K562 (cell line): ENCODE measurements at regions not wholly inside any gene's neighbourhood (a gene's known extent, or its start where the extent isn't known, plus 50 kb on each side); places are given as distances from the start of the nearest gene placed in this dataset.

Experiments used
- ATAC-seq: fragments of 200-7000 bp; cut with Tn5 transposase; 3 replicates; pipeline ENCODE4 v1.9.1; 2020; ENCODE audit warnings: moderate library complexity
- BruUV-seq: library from RNA; stranded (reverse); fragments of 400-500 nt; replicated peaks from 2 replicates; lab custom pipeline; 2021; lab: Mats Ljungman, UMichigan
- CTCF ChIA-PET: fragments of 300-600 bp; formaldehyde crosslinking; extraction: SDS; loops from one replicate; lab custom pipeline; 2021; ENCODE audit warnings: low intra/inter-chr PET ratio; lab: Yijun Ruan, JAX
- POLR2A ChIA-PET: fragments of 300-600, 350-650 bp; sonication (Branson Sonifier 250); formaldehyde crosslinking; extraction: SDS; loops from one replicate; lab custom pipeline; 2021; ENCODE audit warnings: antibody characterized with exemption, inconsistent platforms; lab: Yijun Ruan, JAX
- DNase-seq, 4 experiments: peaks; one replicate each; pipeline versions ENCODE4 v3.0.0 to v3.0.0-alpha.2; 2011 to 2018; ENCODE audit warnings: low spot score in 3 of 4, mixed read lengths in 3 of 4; ENCODE audit errors: extremely low read depth in 1 of 4
- FAIRE-seq: peaks from 2 replicates; lab custom pipeline; 2011; peaks lifted over from hg19 to GRCh38; lab: Jason Lieb, UNC
- H2AFZ ChIP-seq: 2 replicates; pipeline ENCODE4 v1.6.0; 2011; ENCODE audit warnings: low read depth, low read length, control low read depth, inconsistent platforms
- H3K27ac ChIP-seq: fragments of 200-600 bp; 3 replicates; pipeline ENCODE4 v1.8.0; 2011; ENCODE audit warnings: low read depth, mild to moderate bottlenecking, control low read depth, inconsistent platforms, low read length, moderate library complexity, mixed read lengths; ENCODE audit errors: extremely low read depth
- H3K27me3 ChIP-seq, 2 experiments: fragments of 300-600 bp in 1 of 2; 2 replicates in 1 of 2; 3 replicates in 1 of 2; pipeline versions ENCODE4 v1.6.0 to v1.8.0; 2011; ENCODE audit warnings: inconsistent platforms in 2 of 2, low read length in 2 of 2, mild to moderate bottlenecking in 1 of 2, mixed read lengths in 1 of 2, moderate library complexity in 1 of 2; ENCODE audit not compliant: control insufficient read depth in 2 of 2, insufficient read depth in 2 of 2
- H3K36me3 ChIP-seq: fragments of 300-600 bp; 3 replicates; pipeline ENCODE4 v1.8.0; 2011; ENCODE audit warnings: mild to moderate bottlenecking, low read length, inconsistent platforms; ENCODE audit not compliant: control insufficient read depth, insufficient read depth
- H3K4me1 ChIP-seq, 2 experiments: fragments of 200-600 bp in 1 of 2; replicated peaks in 1 of 2; 2 replicates in 1 of 2; 3 replicates in 1 of 2; pipeline versions ENCODE4 v1.5.1 to v1.8.0; 2011; ENCODE audit warnings: inconsistent platforms in 2 of 2, low read length in 2 of 2, mild to moderate bottlenecking in 1 of 2, mixed read lengths in 1 of 2, moderate library complexity in 1 of 2; ENCODE audit not compliant: control insufficient read depth in 2 of 2, insufficient read depth in 2 of 2
- H3K4me2 ChIP-seq: 2 replicates; pipeline ENCODE4 v1.6.1; 2011; ENCODE audit warnings: low read length, control low read depth, inconsistent platforms, mixed read lengths; ENCODE audit not compliant: insufficient read depth
- H3K4me3 ChIP-seq: fragments of 200-600 bp; sonication (generic), shearing (Covaris generic); 2 replicates; pipeline ENCODE4 v1.5.1; 2016; ENCODE audit warnings: control low read depth, inconsistent platforms
- H3K79me2 ChIP-seq: fragments of 200-600 bp; 3 replicates; pipeline ENCODE4 v1.8.0; 2011; ENCODE audit warnings: low read length, inconsistent platforms; ENCODE audit not compliant: control insufficient read depth, insufficient read depth
- H3K9ac ChIP-seq, 2 experiments: 2 replicates each; pipeline versions ENCODE4 v1.6.0 to v1.6.1; 2011; ENCODE audit warnings: low read depth in 2 of 2, low read length in 2 of 2, control low read depth in 1 of 2, inconsistent platforms in 1 of 2, mild to moderate bottlenecking in 1 of 2, mixed read lengths in 1 of 2; ENCODE audit not compliant: insufficient read depth in 1 of 2
- H3K9me1 ChIP-seq: one replicate; pipeline ENCODE4 v1.6.0; 2011; ENCODE audit warnings: inconsistent platforms, mild to moderate bottlenecking, low read length, moderate library complexity; ENCODE audit not compliant: control insufficient read depth, insufficient read depth
- H3K9me3 ChIP-seq: replicated peaks from 2 replicates; pipeline ENCODE4 v1.5.1; 2011; ENCODE audit warnings: low read depth, low read length, inconsistent platforms; ENCODE audit not compliant: control insufficient read depth, insufficient read depth
- H4K20me1 ChIP-seq: replicated peaks from 2 replicates; pipeline ENCODE4 v1.6.1; 2011; ENCODE audit warnings: low read length, inconsistent platforms, mixed read lengths; ENCODE audit not compliant: control insufficient read depth, insufficient read depth
- RBM25 ChIP-seq: fragments of 200-400 bp; formaldehyde crosslinking; IDR thresholded peaks from 2 replicates; pipeline ENCODE4 v1.6.1; 2018; ENCODE audit warnings: low read length, low read depth, moderate library complexity; ENCODE audit not compliant: severe bottlenecking
- STAT5B ChIP-seq: fragments of 250-450 bp; sonication (Bioruptor Pico); IDR thresholded peaks from 2 replicates; pipeline ENCODE4 v1.8.0; 2021; ENCODE audit warnings: mild to moderate bottlenecking, inconsistent platforms
- ZBTB1 ChIP-seq: sonication (generic); formaldehyde crosslinking; IDR thresholded peaks from 2 replicates; pipeline ENCODE4 v1.8.1; 2023; ENCODE audit warnings: missing genetic modification reagents, low read depth, mild to moderate bottlenecking, borderline replicate concordance
- ZNF146 ChIP-seq: IDR thresholded peaks from one replicate; pipeline ENCODE4 v1.6.1; 2018; ENCODE audit warnings: missing compliant biosample characterization; ENCODE audit not compliant: unreplicated experiment
- WGBS: fragments of 100-300 bp; shearing (Covaris generic); methylation state at CpG from one replicate; pipeline ENCODE4 v1.1.6; 2016; ENCODE audit warnings: low coverage, mixed read lengths; ENCODE audit not compliant: insufficient coverage; ENCODE audit errors: missing lambda C conversion rate; 5-methylcytosine and 5-hydroxymethylcytosine counted together
- in situ Hi-C: fragments of 300-500 bp; cut with MboI; formaldehyde crosslinking; loops from 4 replicates; pipeline ENCODE4 v1.15.0; 2018; ENCODE audit warnings: inconsistent platforms, mixed read lengths
- intact Hi-C: fragments of 100-400 bp; cut with micrococcal nuclease; formaldehyde crosslinking; loops from 2 replicates; pipeline ENCODE4 v1.14.2; 2022
- TF ChIP-seq, protein P1 (sequence below): fragments of 250-450 bp; sonication (Bioruptor Pico); IDR thresholded peaks from 2 replicates; pipeline ENCODE4 v1.8.0; 2021; ENCODE audit warnings: moderate library complexity, mild to moderate bottlenecking, inconsistent platforms

DNA sequence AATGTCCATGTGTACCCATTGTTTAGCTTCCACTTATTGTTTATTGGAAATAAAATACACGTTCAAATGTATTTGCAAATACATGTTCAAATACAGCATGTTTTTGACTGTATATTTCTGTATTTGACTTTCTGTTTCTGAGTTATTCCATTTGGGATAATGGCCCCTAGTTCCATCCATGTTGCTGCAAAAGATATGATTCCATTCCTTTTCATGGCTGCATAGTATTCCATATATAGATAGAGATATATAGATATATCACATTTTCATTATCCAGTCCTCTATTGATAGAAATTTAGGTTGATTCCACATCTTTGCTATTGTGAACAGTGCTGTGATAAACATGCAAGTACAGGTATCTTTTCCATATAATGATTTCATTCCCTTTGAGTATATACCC lies 241.4 kb upstream of the SOX2 start:
- intact Hi-C loops, result no loop called here
- no peaks in the 10 kb centered on the region for H3K79me2 ChIP-seq
- BruUV-seq, result no TSS peak
- ATAC-seq (no peak), FAIRE-seq (no peak)
- H2AFZ ChIP-seq, result no peak overlapping the region
- H3K4me1 ChIP-seq, result no peaks in the 10 kb centered on the region
- H3K9me1 ChIP-seq, result no peaks in the 10 kb centered on the region
- no peak overlapping the region for H3K4me3 ChIP-seq
- 0% methylated on average over 1 of the region's 1 CpG for WGBS
- H3K9ac ChIP-seq, result no peak overlapping the region
- H3K27ac ChIP-seq, result no peak overlapping the region
- in situ Hi-C loops, result no loop called here
- H3K9me3 ChIP-seq, result peaks cover 1% of the 10 kb centered on the region; the same call in 1 of the 2 replicates
- POLR2A ChIA-PET, result no interaction called here
- TF ChIP-seq RBM25, result peak; percentile 54
- peak; percentile 70 for TF ChIP-seq ZNF146
- no peak for TF ChIP-seq ZBTB1 (CRISPR knock-in tag)
- TF ChIP-seq, all 486 proteins: peak for 2
- no peaks in the 10 kb centered on the region for H3K36me3 ChIP-seq
- no peaks in the 10 kb centered on the region for H4K20me1 ChIP-seq
- no peak overlapping the region for H3K4me2 ChIP-seq
- CTCF ChIA-PET, result no interaction called here
- no peak for DNase-seq
- H3K27me3 ChIP-seq, result no peaks in the 10 kb centered on the region

- Histone ChIP-seq H3K36me3 (no peaks in the 10 kb centered on the region), H3K79me2 (no peaks in the 10 kb centered on the region), H4K20me1 (no peaks in the 10 kb centered on the region), H3K9me3 (peaks cover 1% of the 10 kb centered on the region; the same call in 1 of the 2 replicates), H3K4me3 (no peak overlapping the region), H3K27me3 (no peaks in the 10 kb centered on the region), H3K9me1 (no peaks in the 10 kb centered on the region), H3K27ac (no peak overlapping the region), H3K9ac (no peak overlapping the region), H3K4me2 (no peak overlapping the region), H3K4me1 (no peaks in the 10 kb centered on the region), H2AFZ (no peak overlapping the region)
- intact Hi-C loops (no loop called here), in situ Hi-C loops (no loop called here)
- ChIA-PET CTCF (no interaction called here), POLR2A (no interaction called here)
- 0% methylated on average over 6 of the region's 6 CpGs for WGBS
- no peak for TF ChIP-seq STAT5B
- TF ChIP-seq, protein P1, sequence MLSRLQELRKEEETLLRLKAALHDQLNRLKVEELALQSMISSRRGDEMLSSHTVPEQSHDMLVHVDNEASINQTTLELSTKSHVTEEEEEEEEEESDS, result no peak
- DNase-seq, result no peak
- FAIRE-seq, result no peak
- no TSS peak for BruUV-seq
- ATAC-seq, result no peak
These were observed 247.6 kb upstream of the SOX2 start for GRCh38 chr3:181464033-181464694.
